Adipocyte (in vitro differentiated cells): ENCODE measurements at regions not wholly inside any gene's neighbourhood (a gene's known extent, or its start where the extent isn't known, plus 50 kb on each side); places are given as distances from the start of the nearest gene placed in this dataset.
A peak's percentile ranks its signal among the peaks of the same experiment; 100 is the strongest.
"Not testable (repeated sequence)": the region's sequence is repeated elsewhere in the genome, so short reads cannot be mapped to it uniquely, and the experiment has no call there.

Experiments
- DNase-seq: peaks from one replicate; pipeline ENCODE4 v3.0.0-alpha.2; 2015; ENCODE audit warnings: low read depth
- H3K27me3 ChIP-seq: replicated peaks from 2 replicates; pipeline ENCODE4 v1.7.0; 2013; ENCODE audit warnings: mild to moderate bottlenecking, low read length, moderate library complexity; ENCODE audit not compliant: control insufficient read depth, insufficient read depth
- H3K36me3 ChIP-seq: 2 replicates; pipeline ENCODE4 v1.7.0; 2013; ENCODE audit warnings: low read length, mild to moderate bottlenecking, moderate library complexity; ENCODE audit not compliant: control insufficient read depth, insufficient read depth, severe bottlenecking
- H3K4me1 ChIP-seq: 2 replicates; pipeline ENCODE4 v1.7.0; 2013; ENCODE audit warnings: mild to moderate bottlenecking, low read length, moderate library complexity; ENCODE audit not compliant: control insufficient read depth, insufficient read depth
- H3K4me3 ChIP-seq: 2 replicates; pipeline ENCODE4 v1.7.0; 2013; ENCODE audit warnings: mild to moderate bottlenecking, low read length, moderate library complexity
- H3K9ac ChIP-seq: 2 replicates; pipeline ENCODE4 v1.7.0; 2013; ENCODE audit warnings: mild to moderate bottlenecking, low read length, moderate library complexity
- H3K9me3 ChIP-seq: 2 replicates; pipeline ENCODE4 v1.7.0; 2013; ENCODE audit warnings: mild to moderate bottlenecking, low read length, moderate library complexity; ENCODE audit not compliant: control insufficient read depth

- H3K36me3 ChIP-seq: no peaks in the 10 kb centered on the region
- no peaks in the 10 kb centered on the region for H3K4me1 ChIP-seq
- no peak overlapping the region for H3K9ac ChIP-seq
- H3K27me3 ChIP-seq: no peaks in the 10 kb centered on the region
- H3K9me3 ChIP-seq: peaks cover under 1% of the 10 kb centered on the region
- no peak overlapping the region for H3K4me3 ChIP-seq
- peak; percentile 31 for DNase-seq
Observed at GRCh38 chr5:117623042-117623805, 1048.6 kb upstream of the SEMA6A start.

- no peak for DNase-seq
- no peaks in the 10 kb centered on the region for H3K4me1 ChIP-seq
- H3K36me3 ChIP-seq: no peaks in the 10 kb centered on the region
- H3K9me3 ChIP-seq: no peaks in the 10 kb centered on the region
- no peak overlapping the region for H3K9ac ChIP-seq
- no peaks in the 10 kb centered on the region for H3K27me3 ChIP-seq
- no peak overlapping the region for H3K4me3 ChIP-seq
Observed at GRCh38 chr5:117621921-117622320, 1047.3 kb upstream of the SEMA6A start.

GRCh38 chr5:117615226-117615625 is 1040.6 kb upstream of the SEMA6A start:
- Histone ChIP-seq H3K4me1 (no peaks in the 10 kb centered on the region), H3K4me3 (no peak overlapping the region), H3K9ac (no peak overlapping the region), H3K9me3 (no peaks in the 10 kb centered on the region), H3K36me3 (no peaks in the 10 kb centered on the region), H3K27me3 (no peaks in the 10 kb centered on the region)
- peak; percentile 16 for DNase-seq

- Histone ChIP-seq H3K36me3 (no peaks in the 10 kb centered on the region), H3K9me3 (no peaks in the 10 kb centered on the region), H3K27me3 (no peaks in the 10 kb centered on the region), H3K4me1 (no peaks in the 10 kb centered on the region), H3K4me3 (no peak overlapping the region), H3K9ac (no peak overlapping the region)
- no peak for DNase-seq
Observed at GRCh38 chr5:117614408-117614807, 1039.8 kb upstream of the SEMA6A start.

- no peaks in the 10 kb centered on the region for H3K9me3 ChIP-seq
- DNase-seq: no peak
- H3K27me3 ChIP-seq: no peaks in the 10 kb centered on the region
- no peaks in the 10 kb centered on the region for H3K36me3 ChIP-seq
- H3K4me3 ChIP-seq: no peak overlapping the region
- no peaks in the 10 kb centered on the region for H3K4me1 ChIP-seq
- no peak overlapping the region for H3K9ac ChIP-seq
Observed at GRCh38 chr5:117604845-117605244, 1030.2 kb upstream of the SEMA6A start.

- not testable (repeated sequence) for H3K36me3 ChIP-seq, H3K27me3 ChIP-seq, H3K4me3 ChIP-seq, H3K9ac ChIP-seq, H3K4me1 ChIP-seq, DNase-seq, H3K9me3 ChIP-seq
Observed at GRCh38 chr5:117599811-117600210, 1025.2 kb upstream of the SEMA6A start.

GRCh38 chr5:117594166-117594565 is 1019.5 kb upstream of the SEMA6A start:
- Histone ChIP-seq H3K4me1 (peaks cover 15% of the 10 kb centered on the region), H3K27me3 (no peaks in the 10 kb centered on the region), H3K9me3 (no peaks in the 10 kb centered on the region), H3K4me3 (peak overlapping the region; percentile 1), H3K36me3 (no peaks in the 10 kb centered on the region), H3K9ac (peak overlapping the region; percentile 30)
- peak; percentile 84 for DNase-seq

GRCh38 chr5:117590944-117591343 is 1016.3 kb upstream of the SEMA6A start:
- no peak overlapping the region for H3K4me3 ChIP-seq
- DNase-seq: peak; percentile 43
- no peaks in the 10 kb centered on the region for H3K27me3 ChIP-seq
- H3K36me3 ChIP-seq: no peaks in the 10 kb centered on the region
- H3K4me1 ChIP-seq: peaks cover 15% of the 10 kb centered on the region
- no peak overlapping the region for H3K9ac ChIP-seq
- no peaks in the 10 kb centered on the region for H3K9me3 ChIP-seq

- Histone ChIP-seq H3K4me3 (no peak overlapping the region), H3K27me3 (no peaks in the 10 kb centered on the region), H3K9ac (no peak overlapping the region), H3K4me1 (peaks cover 4% of the 10 kb centered on the region), H3K36me3 (no peaks in the 10 kb centered on the region), H3K9me3 (no peaks in the 10 kb centered on the region)
- DNase-seq: peak; percentile 50
Observed at GRCh38 chr5:117588611-117589010, 1014.0 kb upstream of the SEMA6A start.

- Histone ChIP-seq H3K27me3 (no peaks in the 10 kb centered on the region), H3K36me3 (no peaks in the 10 kb centered on the region), H3K9me3 (no peaks in the 10 kb centered on the region), H3K4me3 (no peak overlapping the region), H3K9ac (no peak overlapping the region), H3K4me1 (no peaks in the 10 kb centered on the region)
- no peak for DNase-seq
Observed at GRCh38 chr5:117587111-117587510, 1012.5 kb upstream of the SEMA6A start.

- Histone ChIP-seq H3K9ac (no peak overlapping the region), H3K9me3 (no peaks in the 10 kb centered on the region), H3K36me3 (no peaks in the 10 kb centered on the region), H3K27me3 (no peaks in the 10 kb centered on the region), H3K4me1 (no peaks in the 10 kb centered on the region), H3K4me3 (no peak overlapping the region)
- DNase-seq: peak; percentile 16
Observed at GRCh38 chr5:117568622-117569021, 994.0 kb upstream of the SEMA6A start.

GRCh38 chr5:117568126-117568525 is 993.5 kb upstream of the SEMA6A start:
- Histone ChIP-seq H3K27me3 (no peaks in the 10 kb centered on the region), H3K36me3 (no peaks in the 10 kb centered on the region), H3K4me3 (no peak overlapping the region), H3K4me1 (no peaks in the 10 kb centered on the region), H3K9ac (no peak overlapping the region), H3K9me3 (no peaks in the 10 kb centered on the region)
- no peak for DNase-seq
